OCI-LY3 (cell line): ENCODE measurements at regions not wholly inside any gene's neighbourhood (a gene's known extent, or its start where the extent isn't known, plus 50 kb on each side); places are given as distances from the start of the nearest gene placed in this dataset.

ENCODE experiments used
- H2AFZ ChIP-seq: fragments of 200-600, 300-600 bp; shearing (Covaris generic); 2 replicates; pipeline ENCODE4 v1.6.0; 2014; ENCODE audit warnings: antibody characterized with exemption, low read depth, low read length
- H3K27ac ChIP-seq: fragments of 200-600, 300-600 bp; sonication (generic); 2 replicates; pipeline ENCODE4 v1.5.1; 2014; ENCODE audit warnings: mild to moderate bottlenecking, low read length, moderate library complexity, mixed read lengths
- H3K27me3 ChIP-seq: fragments of 200-600, 300-600 bp; sonication (generic); 2 replicates; pipeline ENCODE4 v1.6.1; 2014; ENCODE audit warnings: low read depth, low read length, mixed read lengths
- H3K36me3 ChIP-seq: fragments of 200-600, 300-600 bp; sonication (generic); replicated peaks from 2 replicates; pipeline ENCODE3; 2014; ENCODE audit warnings: low read depth, low read length, mixed read lengths
- H3K4me1 ChIP-seq: fragments of 300-600, 200-600 bp; sonication (generic); 2 replicates; pipeline ENCODE4 v1.6.1; 2014; ENCODE audit warnings: low read length, mixed read lengths
- H3K4me2 ChIP-seq: fragments of 200-600, 300-600 bp; sonication (generic); 2 replicates; pipeline ENCODE4 v1.6.1; 2014; ENCODE audit warnings: low read length, mixed read lengths
- H3K4me3 ChIP-seq: fragments of 300-600, 200-600 bp; sonication (generic); 2 replicates; pipeline ENCODE4 v1.5.1; 2014; ENCODE audit warnings: antibody characterized with exemption, mild to moderate bottlenecking, low read length, moderate library complexity
- H3K79me2 ChIP-seq: fragments of 300-600, 200-600 bp; shearing (Covaris generic); 2 replicates; pipeline ENCODE4 v1.6.1; 2014; ENCODE audit warnings: mild to moderate bottlenecking, low read length, mixed read lengths
- H3K9ac ChIP-seq: fragments of 300-600, 200-600 bp; shearing (Covaris generic); 2 replicates; pipeline ENCODE4 v1.6.0; 2014; ENCODE audit warnings: mild to moderate bottlenecking, low read length, moderate library complexity
- H3K9me3 ChIP-seq: fragments of 200-600, 300-600 bp; shearing (Covaris generic); 2 replicates; pipeline ENCODE4 v1.6.1; 2014; ENCODE audit warnings: low read length, mixed read lengths; ENCODE audit not compliant: insufficient read depth
- H4K20me1 ChIP-seq: fragments of 200-600, 300-600 bp; sonication (generic); 2 replicates; pipeline ENCODE4 v1.6.1; 2016; ENCODE audit warnings: low read length, mixed read lengths; ENCODE audit not compliant: insufficient read depth
- EZH2phosphoT487 ChIP-seq: fragments of 200-600 bp; shearing (Covaris generic); IDR thresholded peaks from 2 replicates; pipeline ENCODE4 v1.6.1; 2018; ENCODE audit warnings: antibody characterized with exemption, mixed run types, low read depth
- TF ChIP-seq, protein P1 (sequence below): fragments of 200-600, 300-600 bp; sonication (generic); IDR thresholded peaks from 2 replicates; pipeline ENCODE4 v1.5.1; 2014; ENCODE audit warnings: antibody characterized with exemption, low read length, low read depth

GRCh38 chr18:39348757-39349156, 1783.2 kb upstream of the CELF4 start:
- TF ChIP-seq EZH2phosphoT487, result no peak
- TF ChIP-seq, protein P1, sequence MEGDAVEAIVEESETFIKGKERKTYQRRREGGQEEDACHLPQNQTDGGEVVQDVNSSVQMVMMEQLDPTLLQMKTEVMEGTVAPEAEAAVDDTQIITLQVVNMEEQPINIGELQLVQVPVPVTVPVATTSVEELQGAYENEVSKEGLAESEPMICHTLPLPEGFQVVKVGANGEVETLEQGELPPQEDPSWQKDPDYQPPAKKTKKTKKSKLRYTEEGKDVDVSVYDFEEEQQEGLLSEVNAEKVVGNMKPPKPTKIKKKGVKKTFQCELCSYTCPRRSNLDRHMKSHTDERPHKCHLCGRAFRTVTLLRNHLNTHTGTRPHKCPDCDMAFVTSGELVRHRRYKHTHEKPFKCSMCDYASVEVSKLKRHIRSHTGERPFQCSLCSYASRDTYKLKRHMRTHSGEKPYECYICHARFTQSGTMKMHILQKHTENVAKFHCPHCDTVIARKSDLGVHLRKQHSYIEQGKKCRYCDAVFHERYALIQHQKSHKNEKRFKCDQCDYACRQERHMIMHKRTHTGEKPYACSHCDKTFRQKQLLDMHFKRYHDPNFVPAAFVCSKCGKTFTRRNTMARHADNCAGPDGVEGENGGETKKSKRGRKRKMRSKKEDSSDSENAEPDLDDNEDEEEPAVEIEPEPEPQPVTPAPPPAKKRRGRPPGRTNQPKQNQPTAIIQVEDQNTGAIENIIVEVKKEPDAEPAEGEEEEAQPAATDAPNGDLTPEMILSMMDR, result no peak
- Histone ChIP-seq H4K20me1 (no peaks in the 10 kb centered on the region), H3K4me3 (no peak overlapping the region), H3K27me3 (no peaks in the 10 kb centered on the region), H3K9me3 (no peaks in the 10 kb centered on the region), H3K4me2 (no peak overlapping the region), H2AFZ (no peak overlapping the region), H3K4me1 (no peaks in the 10 kb centered on the region), H3K27ac (no peak overlapping the region), H3K9ac (no peak overlapping the region), H3K79me2 (no peaks in the 10 kb centered on the region), H3K36me3 (no peaks in the 10 kb centered on the region)

DNA sequence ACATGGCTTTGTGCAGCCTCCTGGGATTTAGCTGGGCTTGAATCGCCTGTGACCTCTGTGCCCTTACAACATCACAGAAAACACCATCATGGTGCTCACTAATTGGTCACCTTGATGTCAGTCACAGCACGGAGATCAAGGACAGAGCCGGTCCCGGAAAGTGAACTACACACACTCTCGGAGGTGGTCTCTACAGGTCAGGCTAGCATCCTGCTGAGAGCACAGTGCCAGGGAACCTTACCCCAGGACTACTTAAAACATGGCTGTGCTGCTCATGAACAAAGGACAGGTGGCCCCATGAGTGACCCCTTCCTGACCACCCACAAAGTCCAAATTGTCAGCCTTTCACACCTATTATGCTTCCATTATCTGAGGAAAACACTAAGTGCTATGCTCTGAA, 1782.1 kb upstream of the CELF4 start:
- H4K20me1 ChIP-seq, result no peaks in the 10 kb centered on the region
- H2AFZ ChIP-seq, result no peak overlapping the region
- no peaks in the 10 kb centered on the region for H3K79me2 ChIP-seq
- H3K36me3 ChIP-seq, result no peaks in the 10 kb centered on the region
- H3K9ac ChIP-seq, result no peak overlapping the region
- no peaks in the 10 kb centered on the region for H3K9me3 ChIP-seq
- TF ChIP-seq, protein P1, result no peak
- TF ChIP-seq EZH2phosphoT487, result no peak
- no peaks in the 10 kb centered on the region for H3K27me3 ChIP-seq
- H3K4me1 ChIP-seq, result no peaks in the 10 kb centered on the region
- H3K4me2 ChIP-seq, result no peak overlapping the region
- no peak overlapping the region for H3K27ac ChIP-seq
- H3K4me3 ChIP-seq, result no peak overlapping the region

- Histone ChIP-seq H3K9me3 (no peaks in the 10 kb centered on the region), H2AFZ (no peak overlapping the region), H3K36me3 (no peaks in the 10 kb centered on the region), H3K4me2 (no peak overlapping the region), H3K9ac (no peak overlapping the region), H3K4me1 (no peaks in the 10 kb centered on the region), H3K27ac (no peak overlapping the region), H3K4me3 (no peak overlapping the region), H3K79me2 (no peaks in the 10 kb centered on the region), H3K27me3 (no peaks in the 10 kb centered on the region), H4K20me1 (no peaks in the 10 kb centered on the region)
- TF ChIP-seq, protein P1, result no peak
- no peak for TF ChIP-seq EZH2phosphoT487
Observed at GRCh38 chr18:39346916-39347315, 1781.3 kb upstream of the CELF4 start.

DNA sequence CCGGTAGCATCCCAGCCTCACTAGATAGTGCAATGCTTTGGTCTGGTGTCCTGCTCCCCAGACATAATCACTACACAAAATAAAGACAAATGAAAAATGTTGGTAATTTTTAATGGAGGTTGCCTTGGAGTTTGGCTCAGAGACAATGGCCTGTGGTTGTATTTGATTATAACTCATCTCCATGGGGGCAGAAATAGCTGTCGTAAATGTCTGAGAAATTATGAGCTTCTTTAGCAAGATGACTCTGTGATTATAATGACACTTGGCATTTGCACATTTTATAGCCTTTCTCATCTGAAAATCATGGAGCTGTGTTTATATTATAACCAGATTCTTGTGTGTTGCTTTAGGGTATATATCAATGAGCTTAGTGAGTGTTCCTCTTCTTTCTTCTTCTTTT, 1779.7 kb upstream of the CELF4 start:
- TF ChIP-seq, protein P1, result no peak
- no peak for TF ChIP-seq EZH2phosphoT487
- Histone ChIP-seq H3K4me2 (no peak overlapping the region), H3K27me3 (no peaks in the 10 kb centered on the region), H3K27ac (no peak overlapping the region), H3K79me2 (no peaks in the 10 kb centered on the region), H3K4me1 (peaks cover under 1% of the 10 kb centered on the region; the same call in 1 of the 2 replicates), H3K9ac (no peak overlapping the region), H3K9me3 (no peaks in the 10 kb centered on the region), H3K4me3 (no peak overlapping the region), H4K20me1 (no peaks in the 10 kb centered on the region), H2AFZ (no peak overlapping the region), H3K36me3 (no peaks in the 10 kb centered on the region)
